ENCODE measurements at regions not wholly inside any gene's neighbourhood (a gene's known extent, or its start where the extent isn't known, plus 50 kb on each side); places are given as distances from the start of the nearest gene placed in this dataset.

- TF ChIP-seq ZNF274 (IDR thresholded peaks at IDR 0.05; ENCODE audit: low read depth, low read length): no peak
- TF ChIP-seq YY1 (IDR thresholded peaks at IDR 0.05; ENCODE audit: insufficient read depth, insufficient read length): no peak
Measured at GRCh38 chr2:125721072-125721721, 934.8 kb upstream of the GYPC start.
